ENCODE measurements at regions not wholly inside any gene's neighbourhood (a gene's known extent, or its start where the extent isn't known, plus 50 kb on each side); places are given as distances from the start of the nearest gene placed in this dataset.

- Mint-ChIP-seq H3K4me1 (ENCODE audit: low read depth) (no peaks in the 10 kb centered on the region), H3K27me3 (peaks cover 7% of the 10 kb centered on the region), H3K27ac (no peak overlapping the region), H3K36me3 (ENCODE audit: low read depth) (no peaks in the 10 kb centered on the region), H3K4me3 (no peak overlapping the region), H3K9me3 (peaks cover 5% of the 10 kb centered on the region)
- DNase-seq: no peak
These were observed 332.9 kb upstream of the CPEB2 start for GRCh38 chr4:14669371-14669770.

GRCh38 chr4:14671146-14671545 is 331.1 kb upstream of the CPEB2 start:
- Mint-ChIP-seq H3K4me1 (ENCODE audit: low read depth) (no peaks in the 10 kb centered on the region), H3K27me3 (peaks cover 7% of the 10 kb centered on the region), H3K27ac (no peak overlapping the region), H3K36me3 (ENCODE audit: low read depth) (no peaks in the 10 kb centered on the region), H3K4me3 (no peak overlapping the region), H3K9me3 (peaks cover 4% of the 10 kb centered on the region)
- DNase-seq: no peak

- H3K36me3 Mint-ChIP-seq (ENCODE audit: low read depth): no peaks in the 10 kb centered on the region
- no peaks in the 10 kb centered on the region for H3K4me1 Mint-ChIP-seq (ENCODE audit: low read depth)
- DNase-seq: no peak
- H3K9me3 Mint-ChIP-seq: no peaks in the 10 kb centered on the region
- no peak overlapping the region for H3K4me3 Mint-ChIP-seq
- no peak overlapping the region for H3K27ac Mint-ChIP-seq
- H3K27me3 Mint-ChIP-seq: peaks cover 9% of the 10 kb centered on the region
These were observed 326.8 kb upstream of the CPEB2 start for GRCh38 chr4:14675279-14675985.

- no peaks in the 10 kb centered on the region for H3K9me3 Mint-ChIP-seq
- no peaks in the 10 kb centered on the region for H3K36me3 Mint-ChIP-seq (ENCODE audit: low read depth)
- H3K27me3 Mint-ChIP-seq: peaks cover 9% of the 10 kb centered on the region
- no peak overlapping the region for H3K27ac Mint-ChIP-seq
- no peak for DNase-seq
- H3K4me1 Mint-ChIP-seq (ENCODE audit: low read depth): no peaks in the 10 kb centered on the region
- H3K4me3 Mint-ChIP-seq: no peak overlapping the region
These were observed 322.4 kb upstream of the CPEB2 start for GRCh38 chr4:14679906-14680305.

- Mint-ChIP-seq H3K9me3 (no peaks in the 10 kb centered on the region), H3K27me3 (peaks cover 14% of the 10 kb centered on the region), H3K4me3 (no peak overlapping the region), H3K4me1 (ENCODE audit: low read depth) (no peaks in the 10 kb centered on the region), H3K27ac (no peak overlapping the region), H3K36me3 (ENCODE audit: low read depth) (no peaks in the 10 kb centered on the region)
- no peak for DNase-seq
These were observed 321.0 kb upstream of the CPEB2 start for GRCh38 chr4:14681330-14681729.

GRCh38 chr4:14693728-14694127 is 308.6 kb upstream of the CPEB2 start:
- peaks cover 7% of the 10 kb centered on the region for H3K27me3 Mint-ChIP-seq
- no peak overlapping the region for H3K4me3 Mint-ChIP-seq

GRCh38 chr4:14695095-14695845 is 307.0 kb upstream of the CPEB2 start:
- Mint-ChIP-seq H3K9me3 (no peaks in the 10 kb centered on the region), H3K27me3 (peaks cover 12% of the 10 kb centered on the region), H3K36me3 (ENCODE audit: low read depth) (no peaks in the 10 kb centered on the region), H3K4me3 (no peak overlapping the region), H3K4me1 (ENCODE audit: low read depth) (no peaks in the 10 kb centered on the region), H3K27ac (no peak overlapping the region)
- DNase-seq: no peak

More at GRCh38 chr4:14693728-14694127, 308.6 kb upstream of the CPEB2 start:
- Mint-ChIP-seq H3K4me1 (ENCODE audit: low read depth) (no peaks in the 10 kb centered on the region), H3K27ac (no peak overlapping the region), H3K9me3 (no peaks in the 10 kb centered on the region), H3K36me3 (ENCODE audit: low read depth) (no peaks in the 10 kb centered on the region)
- DNase-seq: no peak

GRCh38 chr4:14700083-14700482 is 302.2 kb upstream of the CPEB2 start:
- no peak for DNase-seq
- Mint-ChIP-seq H3K9me3 (no peaks in the 10 kb centered on the region), H3K36me3 (ENCODE audit: low read depth) (no peaks in the 10 kb centered on the region), H3K27me3 (peaks cover 20% of the 10 kb centered on the region), H3K4me3 (no peak overlapping the region), H3K27ac (no peak overlapping the region), H3K4me1 (ENCODE audit: low read depth) (peaks cover 2% of the 10 kb centered on the region)

- Mint-ChIP-seq H3K4me1 (ENCODE audit: low read depth) (peaks cover 2% of the 10 kb centered on the region), H3K27ac (no peak overlapping the region), H3K9me3 (no peaks in the 10 kb centered on the region), H3K4me3 (no peak overlapping the region), H3K36me3 (ENCODE audit: low read depth) (no peaks in the 10 kb centered on the region), H3K27me3 (peaks cover 22% of the 10 kb centered on the region)
- no peak for DNase-seq
These were observed 301.7 kb upstream of the CPEB2 start for GRCh38 chr4:14700544-14700943.

- no peak for DNase-seq
These were observed 300.9 kb upstream of the CPEB2 start for GRCh38 chr4:14701389-14701788.

GRCh38 chr4:14701896-14702295 is 300.4 kb upstream of the CPEB2 start:
- no peaks in the 10 kb centered on the region for H3K9me3 Mint-ChIP-seq
- H3K4me1 Mint-ChIP-seq (ENCODE audit: low read depth): peaks cover 2% of the 10 kb centered on the region
- no peaks in the 10 kb centered on the region for H3K36me3 Mint-ChIP-seq (ENCODE audit: low read depth)
- H3K4me3 Mint-ChIP-seq: no peak overlapping the region
- no peak for DNase-seq
- peaks cover 21% of the 10 kb centered on the region for H3K27me3 Mint-ChIP-seq
- H3K27ac Mint-ChIP-seq: no peak overlapping the region

More at GRCh38 chr4:14701389-14701788, 300.9 kb upstream of the CPEB2 start:
- H3K36me3 Mint-ChIP-seq (ENCODE audit: low read depth): no peaks in the 10 kb centered on the region
- H3K9me3 Mint-ChIP-seq: no peaks in the 10 kb centered on the region
- H3K27me3 Mint-ChIP-seq: peaks cover 20% of the 10 kb centered on the region
- no peak overlapping the region for H3K27ac Mint-ChIP-seq
- no peak overlapping the region for H3K4me3 Mint-ChIP-seq
- peaks cover 2% of the 10 kb centered on the region for H3K4me1 Mint-ChIP-seq (ENCODE audit: low read depth)

GRCh38 chr4:14708574-14708973 is 293.7 kb upstream of the CPEB2 start:
- no peak overlapping the region for H3K27ac Mint-ChIP-seq
- no peaks in the 10 kb centered on the region for H3K4me1 Mint-ChIP-seq (ENCODE audit: low read depth)
- H3K27me3 Mint-ChIP-seq: peaks cover 25% of the 10 kb centered on the region
- no peaks in the 10 kb centered on the region for H3K36me3 Mint-ChIP-seq (ENCODE audit: low read depth)
- DNase-seq: no peak
- no peaks in the 10 kb centered on the region for H3K9me3 Mint-ChIP-seq
- H3K4me3 Mint-ChIP-seq: no peak overlapping the region

GRCh38 chr4:14711259-14711658 is 291.0 kb upstream of the CPEB2 start:
- peaks cover 21% of the 10 kb centered on the region for H3K27me3 Mint-ChIP-seq
- H3K36me3 Mint-ChIP-seq (ENCODE audit: low read depth): no peaks in the 10 kb centered on the region
- no peaks in the 10 kb centered on the region for H3K4me1 Mint-ChIP-seq (ENCODE audit: low read depth)
- no peaks in the 10 kb centered on the region for H3K9me3 Mint-ChIP-seq
- H3K27ac Mint-ChIP-seq: no peak overlapping the region
- DNase-seq: no peak
- H3K4me3 Mint-ChIP-seq: no peak overlapping the region

GRCh38 chr4:14716691-14717090 is 285.6 kb upstream of the CPEB2 start:
- DNase-seq: no peak

GRCh38 chr4:14719053-14719452 is 283.2 kb upstream of the CPEB2 start:
- Mint-ChIP-seq H3K27me3 (peaks cover 25% of the 10 kb centered on the region), H3K27ac (no peak overlapping the region), H3K4me3 (no peak overlapping the region), H3K4me1 (ENCODE audit: low read depth) (no peaks in the 10 kb centered on the region), H3K9me3 (no peaks in the 10 kb centered on the region), H3K36me3 (ENCODE audit: low read depth) (no peaks in the 10 kb centered on the region)
- no peak for DNase-seq

More at GRCh38 chr4:14716691-14717090, 285.6 kb upstream of the CPEB2 start:
- no peaks in the 10 kb centered on the region for H3K9me3 Mint-ChIP-seq
- no peak overlapping the region for H3K4me3 Mint-ChIP-seq
- no peak overlapping the region for H3K27ac Mint-ChIP-seq
- H3K36me3 Mint-ChIP-seq (ENCODE audit: low read depth): no peaks in the 10 kb centered on the region
- H3K4me1 Mint-ChIP-seq (ENCODE audit: low read depth): no peaks in the 10 kb centered on the region
- peaks cover 29% of the 10 kb centered on the region for H3K27me3 Mint-ChIP-seq

Data from activated T-cell treated with anti-CD3 and anti-CD28 coated beads, Interleukin-2, amount 50 U/mL, for 24 hours (primary cell).